ENCODE measurements at regions not wholly inside any gene's neighbourhood (a gene's known extent, or its start where the extent isn't known, plus 50 kb on each side); places are given as distances from the start of the nearest gene placed in this dataset.
"Not testable (repeated sequence)": the region's sequence is repeated elsewhere in the genome, so short reads cannot be mapped to it uniquely, and the experiment has no call there.

GRCh38 chr10:78597796-78598555, 470.8 kb upstream of the ZMIZ1 start:
- Histone ChIP-seq H3K9me3 (ENCODE audit: control insufficient read depth in 2 of 2, insufficient read depth in 1 of 2, low read depth in 1 of 2, low read length in 1 of 2) (no peaks in the 10 kb centered on the region), H3K27me3 (ENCODE audit: control insufficient read depth in 1 of 2, insufficient read depth in 2 of 2, low read length in 2 of 2) (no peaks in the 10 kb centered on the region), H3K27ac (ENCODE audit: low read depth in 2 of 2, low read length in 1 of 2) (no peak overlapping the region), H3K4me1 (ENCODE audit: control insufficient read depth in 2 of 2, insufficient read depth in 2 of 2, low read length in 1 of 2) (no peaks in the 10 kb centered on the region), H3K4me3 (ENCODE audit: low read depth in 1 of 2, low read length in 2 of 2) (no peak overlapping the region), H3K36me3 (ENCODE audit: control insufficient read depth in 2 of 2, insufficient read depth in 2 of 2, low read length in 1 of 2) (no peaks in the 10 kb centered on the region)
- 68 to 83% methylated on average over 11 of the region's 11 CpGs for WGBS, 2 donors

- H3K27ac ChIP-seq (ENCODE audit: low read depth in 2 of 2, low read length in 1 of 2), result no peak overlapping the region
- no peak overlapping the region for H3K4me3 ChIP-seq (ENCODE audit: low read depth in 1 of 2, low read length in 2 of 2)
- no peaks in the 10 kb centered on the region for H3K27me3 ChIP-seq (ENCODE audit: control insufficient read depth in 1 of 2, insufficient read depth in 2 of 2, low read length in 2 of 2)
- H3K9me3 ChIP-seq (ENCODE audit: control insufficient read depth in 2 of 2, insufficient read depth in 1 of 2, low read depth in 1 of 2, low read length in 1 of 2), result no peaks in the 10 kb centered on the region
- no peaks in the 10 kb centered on the region for H3K4me1 ChIP-seq (ENCODE audit: control insufficient read depth in 2 of 2, insufficient read depth in 2 of 2, low read length in 1 of 2)
- H3K36me3 ChIP-seq (ENCODE audit: control insufficient read depth in 2 of 2, insufficient read depth in 2 of 2, low read length in 1 of 2), result no peaks in the 10 kb centered on the region
- WGBS, 2 donors, result 76 to 93% methylated on average over 3 of the region's 3 CpGs
Observed at GRCh38 chr10:78599122-78599853, 469.5 kb upstream of the ZMIZ1 start.

GRCh38 chr10:78600121-78600665, 468.6 kb upstream of the ZMIZ1 start:
- H3K36me3 ChIP-seq (ENCODE audit: control insufficient read depth in 2 of 2, insufficient read depth in 2 of 2, low read length in 1 of 2), result no peaks in the 10 kb centered on the region

GRCh38 chr10:78600740-78601139, 468.0 kb upstream of the ZMIZ1 start:
- Histone ChIP-seq H3K4me3 (ENCODE audit: low read depth in 1 of 2, low read length in 2 of 2) (no peak overlapping the region), H3K27me3 (ENCODE audit: control insufficient read depth in 1 of 2, insufficient read depth in 2 of 2, low read length in 2 of 2) (no peaks in the 10 kb centered on the region), H3K36me3 (ENCODE audit: control insufficient read depth in 2 of 2, insufficient read depth in 2 of 2, low read length in 1 of 2) (no peaks in the 10 kb centered on the region), H3K9me3 (ENCODE audit: control insufficient read depth in 2 of 2, insufficient read depth in 1 of 2, low read depth in 1 of 2, low read length in 1 of 2) (no peaks in the 10 kb centered on the region), H3K27ac (ENCODE audit: low read depth in 2 of 2, low read length in 1 of 2) (no peak overlapping the region), H3K4me1 (ENCODE audit: control insufficient read depth in 2 of 2, insufficient read depth in 2 of 2, low read length in 1 of 2) (no peaks in the 10 kb centered on the region)
- 79 to 81% methylated on average over 3 of the region's 3 CpGs for WGBS, 2 donors

More at GRCh38 chr10:78600121-78600665, 468.6 kb upstream of the ZMIZ1 start:
- H3K9me3 ChIP-seq (ENCODE audit: control insufficient read depth in 2 of 2, insufficient read depth in 1 of 2, low read depth in 1 of 2, low read length in 1 of 2), result no peaks in the 10 kb centered on the region
- 67 to 70% methylated on average over 5 of the region's 5 CpGs for WGBS, 2 donors
- no peaks in the 10 kb centered on the region for H3K4me1 ChIP-seq (ENCODE audit: control insufficient read depth in 2 of 2, insufficient read depth in 2 of 2, low read length in 1 of 2)
- H3K27me3 ChIP-seq (ENCODE audit: control insufficient read depth in 1 of 2, insufficient read depth in 2 of 2, low read length in 2 of 2), result no peaks in the 10 kb centered on the region
- H3K4me3 ChIP-seq (ENCODE audit: low read depth in 1 of 2, low read length in 2 of 2), result no peak overlapping the region
- no peak overlapping the region for H3K27ac ChIP-seq (ENCODE audit: low read depth in 2 of 2, low read length in 1 of 2)

- Histone ChIP-seq H3K9me3 (ENCODE audit: control insufficient read depth in 2 of 2, insufficient read depth in 1 of 2, low read depth in 1 of 2, low read length in 1 of 2) (no peaks in the 10 kb centered on the region), H3K4me1 (ENCODE audit: control insufficient read depth in 2 of 2, insufficient read depth in 2 of 2, low read length in 1 of 2) (no peaks in the 10 kb centered on the region), H3K4me3 (ENCODE audit: low read depth in 1 of 2, low read length in 2 of 2) (no peak overlapping the region), H3K36me3 (ENCODE audit: control insufficient read depth in 2 of 2, insufficient read depth in 2 of 2, low read length in 1 of 2) (no peaks in the 10 kb centered on the region), H3K27ac (ENCODE audit: low read depth in 2 of 2, low read length in 1 of 2) (no peak overlapping the region), H3K27me3 (ENCODE audit: control insufficient read depth in 1 of 2, insufficient read depth in 2 of 2, low read length in 2 of 2) (no peaks in the 10 kb centered on the region)
- WGBS, 2 donors, result 83 to 86% methylated on average over 12 of the region's 12 CpGs
Observed at GRCh38 chr10:78602201-78602932, 466.4 kb upstream of the ZMIZ1 start.

- H3K36me3 ChIP-seq (ENCODE audit: control insufficient read depth in 2 of 2, insufficient read depth in 2 of 2, low read length in 1 of 2), result no peaks in the 10 kb centered on the region
- H3K27me3 ChIP-seq (ENCODE audit: control insufficient read depth in 1 of 2, insufficient read depth in 2 of 2, low read length in 2 of 2), result no peaks in the 10 kb centered on the region
- H3K27ac ChIP-seq (ENCODE audit: low read depth in 2 of 2, low read length in 1 of 2), result no peak overlapping the region
- H3K9me3 ChIP-seq (ENCODE audit: control insufficient read depth in 2 of 2, insufficient read depth in 1 of 2, low read depth in 1 of 2, low read length in 1 of 2), result no peaks in the 10 kb centered on the region
- H3K4me1 ChIP-seq (ENCODE audit: control insufficient read depth in 2 of 2, insufficient read depth in 2 of 2, low read length in 1 of 2), result no peaks in the 10 kb centered on the region
- H3K4me3 ChIP-seq (ENCODE audit: low read depth in 1 of 2, low read length in 2 of 2), result no peak overlapping the region
- WGBS, 2 donors, result 81 to 92% methylated on average over 9 of the region's 9 CpGs
Observed at GRCh38 chr10:78604286-78604685, 464.5 kb upstream of the ZMIZ1 start.

- no peak overlapping the region for H3K27ac ChIP-seq (ENCODE audit: low read depth in 2 of 2, low read length in 1 of 2)
- no peaks in the 10 kb centered on the region for H3K36me3 ChIP-seq (ENCODE audit: control insufficient read depth in 2 of 2, insufficient read depth in 2 of 2, low read length in 1 of 2)
- H3K9me3 ChIP-seq (ENCODE audit: control insufficient read depth in 2 of 2, insufficient read depth in 1 of 2, low read depth in 1 of 2, low read length in 1 of 2), result no peaks in the 10 kb centered on the region
- WGBS, 2 donors, result 85 to 86% methylated on average over 3 of the region's 3 CpGs
- no peaks in the 10 kb centered on the region for H3K4me1 ChIP-seq (ENCODE audit: control insufficient read depth in 2 of 2, insufficient read depth in 2 of 2, low read length in 1 of 2)
- no peaks in the 10 kb centered on the region for H3K27me3 ChIP-seq (ENCODE audit: control insufficient read depth in 1 of 2, insufficient read depth in 2 of 2, low read length in 2 of 2)
- no peak overlapping the region for H3K4me3 ChIP-seq (ENCODE audit: low read depth in 1 of 2, low read length in 2 of 2)
Observed at GRCh38 chr10:78604721-78605120, 464.0 kb upstream of the ZMIZ1 start.

- Histone ChIP-seq H3K4me3 (ENCODE audit: low read depth in 1 of 2, low read length in 2 of 2) (no peak overlapping the region), H3K27me3 (ENCODE audit: control insufficient read depth in 1 of 2, insufficient read depth in 2 of 2, low read length in 2 of 2) (no peaks in the 10 kb centered on the region), H3K4me1 (ENCODE audit: control insufficient read depth in 2 of 2, insufficient read depth in 2 of 2, low read length in 1 of 2) (no peaks in the 10 kb centered on the region), H3K36me3 (ENCODE audit: control insufficient read depth in 2 of 2, insufficient read depth in 2 of 2, low read length in 1 of 2) (no peaks in the 10 kb centered on the region), H3K9me3 (ENCODE audit: control insufficient read depth in 2 of 2, insufficient read depth in 1 of 2, low read depth in 1 of 2, low read length in 1 of 2) (no peaks in the 10 kb centered on the region), H3K27ac (ENCODE audit: low read depth in 2 of 2, low read length in 1 of 2) (no peak overlapping the region)
- WGBS, 2 donors, result 66 to 73% methylated on average over 4 of the region's 4 CpGs
Observed at GRCh38 chr10:78605800-78606350, 462.9 kb upstream of the ZMIZ1 start.

GRCh38 chr10:78606766-78607165, 462.0 kb upstream of the ZMIZ1 start:
- H3K4me1 ChIP-seq (ENCODE audit: control insufficient read depth in 2 of 2, insufficient read depth in 2 of 2, low read length in 1 of 2); H3K27ac ChIP-seq (ENCODE audit: low read depth in 2 of 2, low read length in 1 of 2); H3K9me3 ChIP-seq (ENCODE audit: control insufficient read depth in 2 of 2, insufficient read depth in 1 of 2, low read depth in 1 of 2, low read length in 1 of 2); H3K27me3 ChIP-seq (ENCODE audit: control insufficient read depth in 1 of 2, insufficient read depth in 2 of 2, low read length in 2 of 2); H3K36me3 ChIP-seq (ENCODE audit: control insufficient read depth in 2 of 2, insufficient read depth in 2 of 2, low read length in 1 of 2); H3K4me3 ChIP-seq (ENCODE audit: low read depth in 1 of 2, low read length in 2 of 2): not testable (repeated sequence)
- 94 to 95% methylated on average over 2 of the region's 2 CpGs for WGBS, 2 donors

Measured in esophagus (tissue), 2 donors.